IMR-90 (cell line): ENCODE measurements at regions not wholly inside any gene's neighbourhood (a gene's known extent, or its start where the extent isn't known, plus 50 kb on each side); places are given as distances from the start of the nearest gene placed in this dataset.
"Not testable (repeated sequence)": the region's sequence is repeated elsewhere in the genome, so short reads cannot be mapped to it uniquely, and the experiment has no call there.

ENCODE experiments used
- CEBPB ChIP-seq: IDR thresholded peaks from 2 replicates; pipeline ENCODE4 v1.6.1; 2012; ENCODE audit warnings: low read depth, low read length, improper control_type of control experiment
- CTCF ChIP-seq: conservative IDR thresholded peaks from 2 replicates; pipeline ENCODE4 v1.5.1; 2012; ENCODE audit warnings: mild to moderate bottlenecking, low read depth, low read length, improper control_type of control experiment
- ELK1 ChIP-seq: fragments of 150-350 bp; IDR thresholded peaks from 2 replicates; pipeline ENCODE4 v1.6.1; 2016; ENCODE audit warnings: low read depth, mild to moderate bottlenecking, low read length, moderate library complexity, borderline replicate concordance
- FOS ChIP-seq: fragments of 150-350 bp; IDR thresholded peaks from 2 replicates; pipeline ENCODE4 v1.6.1; 2016; ENCODE audit warnings: low read depth, low read length
- MAFK ChIP-seq: IDR thresholded peaks from 2 replicates; pipeline ENCODE4 v1.6.1; 2012; ENCODE audit warnings: low read depth, low read length, improper control_type of control experiment
- MAZ ChIP-seq: IDR thresholded peaks from 2 replicates; pipeline ENCODE4 v1.6.1; 2012; ENCODE audit warnings: low read depth, mild to moderate bottlenecking, low read length, improper control_type of control experiment, moderate library complexity, borderline replicate concordance
- NFE2L2 ChIP-seq: fragments of 150-350 bp; IDR thresholded peaks from 2 replicates; pipeline ENCODE4 v1.6.1; 2016; ENCODE audit warnings: low read depth, mild to moderate bottlenecking, low read length
- POLR2A ChIP-seq: IDR thresholded peaks from 2 replicates; pipeline ENCODE4 v1.6.1; 2012; ENCODE audit warnings: mild to moderate bottlenecking, low read depth, low read length
- RAD21 ChIP-seq: IDR thresholded peaks from 2 replicates; pipeline ENCODE4 v1.6.1; 2012; ENCODE audit warnings: low read length, improper control_type of control experiment
- RCOR1 ChIP-seq: IDR thresholded peaks from 2 replicates; pipeline ENCODE4 v1.6.1; 2012; ENCODE audit warnings: mild to moderate bottlenecking, low read length, improper control_type of control experiment; ENCODE audit not compliant: insufficient replicate concordance
- RFX5 ChIP-seq: IDR thresholded peaks from 2 replicates; pipeline ENCODE4 v1.8.0; 2012; ENCODE audit warnings: low read depth, mild to moderate bottlenecking, low read length, moderate library complexity
- USF2 ChIP-seq: fragments of 150-350 bp; IDR thresholded peaks from 2 replicates; pipeline ENCODE4 v1.6.1; 2017; ENCODE audit warnings: mild to moderate bottlenecking, antibody characterized with exemption, low read length, low read depth

GRCh38 chr16:88223696-88224095 is 159.1 kb upstream of the ZNF469 start:
- not testable (repeated sequence) for TF ChIP-seq RFX5, FOS, CTCF, RAD21, RCOR1, MAZ, ELK1, POLR2A, USF2, MAFK, CEBPB, NFE2L2
